SK-N-MC (cell line): ENCODE measurements at regions not wholly inside any gene's neighbourhood (a gene's known extent, or its start where the extent isn't known, plus 50 kb on each side); places are given as distances from the start of the nearest gene placed in this dataset.

Experiments used
- DNase-seq: peaks from one replicate; pipeline ENCODE4 v3.0.0-alpha.2; 2011; ENCODE audit warnings: low read depth, low spot score
- H3K27ac ChIP-seq: fragments of 200-600 bp; sonication (generic); 2 replicates; pipeline ENCODE4 v1.5.1; 2016; ENCODE audit warnings: mixed run types
- H3K36me3 ChIP-seq: fragments of 200-600 bp; sonication (generic); 2 replicates; pipeline ENCODE4 v1.6.1; 2017; ENCODE audit warnings: antibody characterized with exemption, low read length, mixed read lengths; ENCODE audit not compliant: insufficient read depth
- H3K4me3 ChIP-seq: fragments of 200-600 bp; sonication (generic); 2 replicates; pipeline ENCODE4 v1.5.1; 2016
- H3K9ac ChIP-seq: fragments of 200-600 bp; sonication (generic); 2 replicates; pipeline ENCODE4 v1.8.0; 2017; ENCODE audit warnings: mixed run types, mixed read lengths; ENCODE audit not compliant: insufficient read length
- H3K9me3 ChIP-seq: fragments of 200-600 bp; sonication (generic); 2 replicates; pipeline ENCODE4 v1.6.1; 2017; ENCODE audit warnings: low read depth, mild to moderate bottlenecking, antibody characterized with exemption, low read length, moderate library complexity, mixed read lengths
- EZH2 ChIP-seq: fragments of 200-600 bp; sonication (generic); IDR thresholded peaks from one replicate; pipeline ENCODE4 v1.6.1; 2017; ENCODE audit warnings: antibody characterized with exemption
- FOXP2 ChIP-seq: optimal IDR thresholded peaks from 2 replicates; pipeline ENCODE3; 2011; ENCODE audit warnings: mild to moderate bottlenecking, moderate library complexity; ENCODE audit not compliant: insufficient read depth; ENCODE audit errors: extremely low read length, control extremely low read depth
- POLR2AphosphoS5 ChIP-seq: IDR thresholded peaks from 2 replicates; pipeline ENCODE4 v1.6.1; 2012; ENCODE audit warnings: mild to moderate bottlenecking, low read depth, low read length, borderline replicate concordance

GRCh38 chr2:200013906-200014305 is 58.5 kb downstream of the MAIP1 start:
- Histone ChIP-seq H3K4me3 (no peak overlapping the region), H3K9me3 (no peaks in the 10 kb centered on the region), H3K27ac (no peak overlapping the region), H3K9ac (no peak overlapping the region), H3K36me3 (no peaks in the 10 kb centered on the region)
- no peak for DNase-seq
- TF ChIP-seq FOXP2 (no peak), EZH2 (no peak), POLR2AphosphoS5 (no peak)

GRCh38 chr2:200021449-200022114 is 66.2 kb downstream of the MAIP1 start:
- no peak for DNase-seq
- Histone ChIP-seq H3K36me3 (no peaks in the 10 kb centered on the region), H3K27ac (peak overlapping the region; percentile 74; the same call in 1 of the 2 replicates), H3K9ac (no peak overlapping the region), H3K4me3 (no peak overlapping the region), H3K9me3 (no peaks in the 10 kb centered on the region; the same call in 1 of the 2 replicates)
- no peak for TF ChIP-seq EZH2
- no peak for TF ChIP-seq POLR2AphosphoS5
- TF ChIP-seq FOXP2, result no peak

- H3K9me3 ChIP-seq, result no peaks in the 10 kb centered on the region; the same call in 1 of the 2 replicates
- H3K27ac ChIP-seq, result no peak overlapping the region
- H3K4me3 ChIP-seq, result no peak overlapping the region
- no peak for DNase-seq
- H3K36me3 ChIP-seq, result no peaks in the 10 kb centered on the region
- no peak for TF ChIP-seq EZH2
- H3K9ac ChIP-seq, result no peak overlapping the region
Measured at GRCh38 chr2:200022511-200022910, 67.1 kb downstream of the MAIP1 start.

GRCh38 chr2:200023570-200023969 is 68.2 kb downstream of the MAIP1 start:
- Histone ChIP-seq H3K9me3 (no peaks in the 10 kb centered on the region; the same call in 1 of the 2 replicates), H3K36me3 (no peaks in the 10 kb centered on the region), H3K9ac (no peak overlapping the region), H3K27ac (no peak overlapping the region), H3K4me3 (no peak overlapping the region)
- TF ChIP-seq POLR2AphosphoS5, result no peak
- TF ChIP-seq EZH2, result no peak
- no peak for TF ChIP-seq FOXP2
- no peak for DNase-seq

- TF ChIP-seq EZH2, result no peak
- TF ChIP-seq POLR2AphosphoS5, result no peak
- TF ChIP-seq FOXP2, result no peak
- no peak for DNase-seq
- Histone ChIP-seq H3K9ac (no peak overlapping the region), H3K36me3 (no peaks in the 10 kb centered on the region), H3K27ac (no peak overlapping the region), H3K9me3 (no peaks in the 10 kb centered on the region), H3K4me3 (no peak overlapping the region)
Measured at GRCh38 chr2:200025717-200026116, 70.3 kb downstream of the MAIP1 start.

- no peak overlapping the region for H3K27ac ChIP-seq
- TF ChIP-seq FOXP2, result no peak
- TF ChIP-seq EZH2, result no peak
- no peak for TF ChIP-seq POLR2AphosphoS5
- H3K36me3 ChIP-seq, result no peaks in the 10 kb centered on the region
- no peaks in the 10 kb centered on the region for H3K9me3 ChIP-seq
- no peak overlapping the region for H3K9ac ChIP-seq
- no peak for DNase-seq
- H3K4me3 ChIP-seq, result no peak overlapping the region
Measured at GRCh38 chr2:200026332-200027230, 71.2 kb downstream of the MAIP1 start.

- H3K9ac ChIP-seq, result no peak overlapping the region
- DNase-seq, result no peak
- TF ChIP-seq FOXP2 (no peak), EZH2 (no peak)
- H3K36me3 ChIP-seq, result no peaks in the 10 kb centered on the region
- H3K27ac ChIP-seq, result peak overlapping the region; percentile 84
- no peak overlapping the region for H3K4me3 ChIP-seq
- H3K9me3 ChIP-seq, result no peaks in the 10 kb centered on the region
Measured at GRCh38 chr2:200028998-200029397, 73.6 kb downstream of the MAIP1 start.

GRCh38 chr2:200032895-200033294 is 77.5 kb downstream of the MAIP1 start:
- no peak for DNase-seq
- no peak overlapping the region for H3K4me3 ChIP-seq
- H3K36me3 ChIP-seq, result no peaks in the 10 kb centered on the region
- H3K27ac ChIP-seq, result no peak overlapping the region
- TF ChIP-seq EZH2, result no peak
- TF ChIP-seq FOXP2, result no peak
- TF ChIP-seq POLR2AphosphoS5, result no peak
- H3K9ac ChIP-seq, result no peak overlapping the region
- H3K9me3 ChIP-seq, result no peaks in the 10 kb centered on the region

- Histone ChIP-seq H3K27ac (no peak overlapping the region), H3K36me3 (no peaks in the 10 kb centered on the region), H3K9me3 (no peaks in the 10 kb centered on the region)
Measured at GRCh38 chr2:200033929-200034328, 78.5 kb downstream of the MAIP1 start.

More at GRCh38 chr2:200033929-200034328, 78.5 kb downstream of the MAIP1 start:
- TF ChIP-seq EZH2 (no peak), POLR2AphosphoS5 (no peak), FOXP2 (no peak)
- no peak for DNase-seq
- H3K9ac ChIP-seq, result no peak overlapping the region
- no peak overlapping the region for H3K4me3 ChIP-seq
